DOHH2 (cell line): ENCODE measurements at regions not wholly inside any gene's neighbourhood (a gene's known extent, or its start where the extent isn't known, plus 50 kb on each side); places are given as distances from the start of the nearest gene placed in this dataset.

ENCODE experiments used
- H3F3A ChIP-seq: fragments of 200-600 bp; sonication (generic), shearing (Covaris generic); 2 replicates; pipeline ENCODE4 v1.6.0; 2016; ENCODE audit warnings: antibody characterized with exemption, mild to moderate bottlenecking; ENCODE audit not compliant: control insufficient read depth, insufficient read depth
- H3K27ac ChIP-seq: fragments of 200-600 bp; sonication (generic); 2 replicates; pipeline ENCODE4 v1.5.1; 2014; ENCODE audit warnings: low read depth, mild to moderate bottlenecking, low read length, moderate library complexity
- H3K27me3 ChIP-seq: fragments of 200-600 bp; sonication (generic); 2 replicates; pipeline ENCODE4 v1.6.1; 2014; ENCODE audit warnings: mild to moderate bottlenecking, low read length, mixed read lengths; ENCODE audit not compliant: control insufficient read depth
- H3K36me3 ChIP-seq: fragments of 200-600 bp; sonication (generic); 2 replicates; pipeline ENCODE4 v1.6.1; 2014; ENCODE audit warnings: mild to moderate bottlenecking, low read length, moderate library complexity, mixed read lengths; ENCODE audit not compliant: control insufficient read depth
- H3K4me1 ChIP-seq: fragments of 200-600 bp; sonication (generic); 2 replicates; pipeline ENCODE4 v1.6.1; 2014; ENCODE audit warnings: mild to moderate bottlenecking, low read length, mixed read lengths; ENCODE audit not compliant: control insufficient read depth
- H3K4me2 ChIP-seq: fragments of 200-600 bp; sonication (generic); 2 replicates; pipeline ENCODE4 v1.6.0; 2014; ENCODE audit warnings: mild to moderate bottlenecking, low read length, moderate library complexity
- H3K4me3 ChIP-seq: fragments of 200-600 bp; sonication (generic); 2 replicates; pipeline ENCODE4 v1.5.1; 2014; ENCODE audit warnings: mild to moderate bottlenecking, low read length, mixed read lengths
- H3K79me2 ChIP-seq: fragments of 200-600 bp; sonication (generic); 2 replicates; pipeline ENCODE4 v1.6.1; 2014; ENCODE audit warnings: mild to moderate bottlenecking, low read length, mixed read lengths; ENCODE audit not compliant: control insufficient read depth
- H3K9me2 ChIP-seq: fragments of 200-600 bp; sonication (generic); replicated peaks from 2 replicates; pipeline ENCODE4 v1.6.1; 2014; ENCODE audit warnings: mild to moderate bottlenecking, low read length, mixed read lengths; ENCODE audit not compliant: control insufficient read depth
- H3K9me3 ChIP-seq: fragments of 200-600 bp; sonication (generic); 2 replicates; pipeline ENCODE4 v1.6.1; 2014; ENCODE audit warnings: antibody characterized with exemption, low read length, mixed read lengths; ENCODE audit not compliant: control insufficient read depth, insufficient read depth
- H4K20me1 ChIP-seq: fragments of 200-600 bp; sonication (generic); 2 replicates; pipeline ENCODE4 v1.6.0; 2014; ENCODE audit warnings: low read depth, mild to moderate bottlenecking, antibody characterized with exemption, low read length, moderate library complexity; ENCODE audit not compliant: control insufficient read depth, insufficient read depth
- EZH2phosphoT487 ChIP-seq: fragments of 200-600 bp; sonication (generic); IDR thresholded peaks from 2 replicates; pipeline ENCODE4 v1.6.1; 2017; ENCODE audit warnings: borderline replicate concordance, mild to moderate bottlenecking, antibody characterized with exemption, low read length, moderate library complexity, mixed read lengths
- TF ChIP-seq, protein P1 (sequence below): fragments of 200-600 bp; sonication (generic); IDR thresholded peaks from one replicate; pipeline ENCODE4 v1.5.1; 2014; ENCODE audit warnings: antibody characterized with exemption, mild to moderate bottlenecking, low read depth, low read length; ENCODE audit not compliant: poor library complexity, severe bottlenecking

DNA sequence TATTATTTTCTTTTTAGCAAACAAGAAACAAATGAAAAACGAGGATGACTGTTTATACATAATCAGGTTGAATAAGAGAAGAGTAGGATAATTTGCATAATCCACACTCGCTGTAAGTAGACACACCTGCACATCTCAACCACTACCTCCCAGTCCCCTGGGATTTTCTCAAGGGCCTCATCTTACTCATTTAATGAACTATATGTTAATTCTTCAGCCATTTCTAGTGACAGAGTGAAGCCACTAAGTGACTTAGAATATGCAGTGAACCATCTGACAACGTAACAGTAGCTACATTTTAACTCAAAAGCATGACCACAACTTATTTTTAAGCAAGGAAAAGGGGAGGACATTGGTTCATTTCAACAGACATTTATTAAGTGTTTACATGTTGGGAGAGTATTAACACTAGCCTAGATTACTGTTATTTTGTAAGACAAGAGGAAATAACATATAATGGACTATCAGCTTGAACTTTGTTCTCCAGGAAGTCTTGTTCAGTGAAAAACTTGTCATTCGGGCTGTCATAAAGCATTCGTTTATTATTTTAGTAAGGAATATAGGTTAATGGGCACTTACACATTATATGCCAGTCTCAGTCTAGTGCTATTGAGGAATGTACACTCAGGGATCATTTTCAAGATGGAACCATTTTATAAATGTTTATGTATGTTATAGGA, 173.0 kb upstream of the ROBO2 start:
- Histone ChIP-seq H3K4me2 (no peak overlapping the region), H4K20me1 (no peaks in the 10 kb centered on the region), H3K27me3 (no peaks in the 10 kb centered on the region), H3K36me3 (no peaks in the 10 kb centered on the region), H3K27ac (no peak overlapping the region), H3K79me2 (no peaks in the 10 kb centered on the region), H3K4me1 (peaks cover 4% of the 10 kb centered on the region; the same call in 1 of the 2 replicates), H3K9me2 (no peaks in the 10 kb centered on the region), H3K9me3 (no peaks in the 10 kb centered on the region), H3K4me3 (no peak overlapping the region), H3F3A (no peaks in the 10 kb centered on the region)
- TF ChIP-seq EZH2phosphoT487: no peak
- TF ChIP-seq, protein P1, sequence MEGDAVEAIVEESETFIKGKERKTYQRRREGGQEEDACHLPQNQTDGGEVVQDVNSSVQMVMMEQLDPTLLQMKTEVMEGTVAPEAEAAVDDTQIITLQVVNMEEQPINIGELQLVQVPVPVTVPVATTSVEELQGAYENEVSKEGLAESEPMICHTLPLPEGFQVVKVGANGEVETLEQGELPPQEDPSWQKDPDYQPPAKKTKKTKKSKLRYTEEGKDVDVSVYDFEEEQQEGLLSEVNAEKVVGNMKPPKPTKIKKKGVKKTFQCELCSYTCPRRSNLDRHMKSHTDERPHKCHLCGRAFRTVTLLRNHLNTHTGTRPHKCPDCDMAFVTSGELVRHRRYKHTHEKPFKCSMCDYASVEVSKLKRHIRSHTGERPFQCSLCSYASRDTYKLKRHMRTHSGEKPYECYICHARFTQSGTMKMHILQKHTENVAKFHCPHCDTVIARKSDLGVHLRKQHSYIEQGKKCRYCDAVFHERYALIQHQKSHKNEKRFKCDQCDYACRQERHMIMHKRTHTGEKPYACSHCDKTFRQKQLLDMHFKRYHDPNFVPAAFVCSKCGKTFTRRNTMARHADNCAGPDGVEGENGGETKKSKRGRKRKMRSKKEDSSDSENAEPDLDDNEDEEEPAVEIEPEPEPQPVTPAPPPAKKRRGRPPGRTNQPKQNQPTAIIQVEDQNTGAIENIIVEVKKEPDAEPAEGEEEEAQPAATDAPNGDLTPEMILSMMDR: no peak

DNA sequence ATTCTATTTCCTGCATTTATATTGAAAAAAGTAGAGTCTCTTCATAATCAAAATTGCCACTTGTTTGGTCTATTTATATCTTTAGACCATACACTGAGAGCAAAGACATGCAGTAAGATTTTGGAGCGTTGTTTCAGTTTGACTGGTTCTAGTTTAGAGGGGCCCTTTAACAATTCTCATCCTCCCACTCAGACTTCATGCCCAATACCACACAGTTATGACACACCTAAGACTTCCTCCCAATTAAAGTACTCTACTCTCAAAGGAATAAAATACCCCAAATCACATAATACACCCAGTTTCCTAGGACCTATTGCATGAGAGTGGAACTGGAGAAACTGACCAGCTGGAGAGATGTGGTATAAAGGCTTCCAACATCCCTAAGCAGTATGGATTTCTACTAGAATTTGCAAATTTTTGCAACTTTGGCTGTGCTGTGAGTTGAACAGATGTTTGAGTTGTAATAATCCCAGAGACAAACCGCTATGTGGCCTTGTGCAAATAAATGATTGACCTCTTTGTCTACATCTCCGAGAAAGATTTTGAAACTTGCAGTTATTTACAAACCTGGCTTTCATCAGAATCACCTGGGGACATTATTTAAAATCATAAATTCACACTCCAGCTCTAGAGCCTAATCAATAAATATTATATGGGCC, 170.0 kb upstream of the ROBO2 start:
- Histone ChIP-seq H3K9me3 (no peaks in the 10 kb centered on the region), H3K27me3 (no peaks in the 10 kb centered on the region), H3K4me3 (no peak overlapping the region), H4K20me1 (no peaks in the 10 kb centered on the region), H3K27ac (no peak overlapping the region), H3F3A (no peaks in the 10 kb centered on the region), H3K79me2 (no peaks in the 10 kb centered on the region), H3K36me3 (no peaks in the 10 kb centered on the region), H3K9me2 (no peaks in the 10 kb centered on the region), H3K4me2 (no peak overlapping the region), H3K4me1 (peaks cover 4% of the 10 kb centered on the region; the same call in 1 of the 2 replicates)
- no peak for TF ChIP-seq EZH2phosphoT487
- TF ChIP-seq, protein P1: no peak

DNA sequence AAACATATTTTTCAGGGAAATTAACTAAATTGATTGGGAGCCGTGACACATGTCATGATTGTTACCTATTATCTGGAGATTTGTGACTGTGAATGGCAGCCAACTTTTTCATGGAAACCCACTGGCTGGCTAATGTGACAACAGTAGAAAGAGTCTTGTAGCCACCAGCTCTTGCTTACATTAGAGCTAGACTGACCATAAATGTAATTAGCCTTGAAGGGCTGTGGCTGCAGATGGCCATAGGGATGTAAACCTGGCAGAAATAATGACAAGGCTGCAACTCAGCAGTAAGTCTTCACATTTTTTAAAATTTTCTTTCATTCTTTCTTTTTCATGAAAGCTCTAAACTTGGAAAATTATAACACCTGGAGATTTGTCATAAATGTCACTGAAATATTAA, 168.2 kb upstream of the ROBO2 start:
- H3K27me3 ChIP-seq: no peaks in the 10 kb centered on the region
- H3K27ac ChIP-seq: no peak overlapping the region
- no peaks in the 10 kb centered on the region for H4K20me1 ChIP-seq
- no peaks in the 10 kb centered on the region for H3K79me2 ChIP-seq
- no peaks in the 10 kb centered on the region for H3F3A ChIP-seq
- H3K9me2 ChIP-seq: no peaks in the 10 kb centered on the region
- H3K9me3 ChIP-seq: no peaks in the 10 kb centered on the region
- H3K4me1 ChIP-seq: peaks cover 4% of the 10 kb centered on the region; the same call in 1 of the 2 replicates
- no peak overlapping the region for H3K4me2 ChIP-seq
- H3K36me3 ChIP-seq: no peaks in the 10 kb centered on the region
- TF ChIP-seq, protein P1: no peak
- TF ChIP-seq EZH2phosphoT487: no peak
- H3K4me3 ChIP-seq: no peak overlapping the region
